Breast epithelium (tissue), 3 donors: ENCODE measurements at regions not wholly inside any gene's neighbourhood (a gene's known extent, or its start where the extent isn't known, plus 50 kb on each side); places are given as distances from the start of the nearest gene placed in this dataset.

Source experiments
- CTCF ChIP-seq, 3 donors: fragments of 450-650 bp; IDR thresholded peaks; one replicate each; pipeline ENCODE4 v1.5.1; 2016 to 2017; ENCODE audit warnings: antibody characterized with exemption in 3 of 3, mild to moderate bottlenecking in 3 of 3, moderate library complexity in 3 of 3
- POLR2A ChIP-seq: fragments of 450-650 bp; IDR thresholded peaks from one replicate; pipeline ENCODE4 v1.6.1; 2016; ENCODE audit warnings: antibody characterized with exemption, mild to moderate bottlenecking, moderate library complexity
- POLR2AphosphoS5 ChIP-seq, 3 donors: sonication (generic); formaldehyde crosslinking; IDR thresholded peaks; one replicate each; pipeline ENCODE4 v1.6.1; 2017; ENCODE audit warnings: antibody characterized with exemption in 3 of 3

GRCh38 chr1:209316929-209317328, 266.6 kb upstream of the CAMK1G start:
- TF ChIP-seq CTCF (IDR thresholded peaks at IDR 0.05) = no peak
- no peak for TF ChIP-seq POLR2A
- no peak for TF ChIP-seq POLR2AphosphoS5 (IDR thresholded peaks at IDR 0.05)
